Activated CD8-positive, alpha-beta memory T cell treated with anti-CD3 and anti-CD28 coated beads, Interleukin-2, amount 10 ng/mL, durations not matched to agents 7 days and 5 days (primary cell): ENCODE measurements at regions not wholly inside any gene's neighbourhood (a gene's known extent, or its start where the extent isn't known, plus 50 kb on each side); places are given as distances from the start of the nearest gene placed in this dataset. TPM values are rescaled to one million over a fixed set of nuclear protein-coding genes. Genes with fewer than 3 reads are reported as not detected.

Experiments used
- ATAC-seq: fragments of 150-1000 bp; cut with Tn5 transposase; one replicate; pipeline ENCODE4 v1.10.0; 2021; ENCODE audit warnings: moderate library complexity
- CTCF ChIA-PET: fragments of 350-600 bp; sonication (Branson Sonifier 250); formaldehyde crosslinking; loops from one replicate; lab custom pipeline; 2021; ENCODE audit warnings: antibody characterized with exemption; lab: Charles Lee
- DNase-seq: peaks from one replicate; pipeline ENCODE4 v3.0.0-alpha.2; 2020
- H3K27ac Mint-ChIP-seq: one replicate; pipeline ENCODE4 v1.8.0; 2021; ENCODE audit warnings: mild to moderate bottlenecking, mixed read lengths
- H3K27me3 Mint-ChIP-seq: one replicate; pipeline ENCODE4 v1.8.0; 2021; ENCODE audit warnings: mixed read lengths
- H3K36me3 Mint-ChIP-seq: one replicate; pipeline ENCODE4 v1.8.0; 2021; ENCODE audit warnings: mild to moderate bottlenecking, mixed read lengths
- H3K4me1 Mint-ChIP-seq: one replicate; pipeline ENCODE4 v1.8.0; 2021; ENCODE audit warnings: mixed read lengths
- H3K4me3 Mint-ChIP-seq: one replicate; pipeline ENCODE4 v1.8.0; 2021; ENCODE audit warnings: mild to moderate bottlenecking, moderate library complexity, mixed read lengths
- H3K9me3 Mint-ChIP-seq: one replicate; pipeline ENCODE4 v1.8.0; 2022; ENCODE audit warnings: low read depth, mixed read lengths
- microRNA-seq: library from miRNA; unstranded; fragments of <30 nt; microRNA quantifications from one replicate; pipeline ENCODE4 v1.2.0, GENCODE V29; 2022

DNA sequence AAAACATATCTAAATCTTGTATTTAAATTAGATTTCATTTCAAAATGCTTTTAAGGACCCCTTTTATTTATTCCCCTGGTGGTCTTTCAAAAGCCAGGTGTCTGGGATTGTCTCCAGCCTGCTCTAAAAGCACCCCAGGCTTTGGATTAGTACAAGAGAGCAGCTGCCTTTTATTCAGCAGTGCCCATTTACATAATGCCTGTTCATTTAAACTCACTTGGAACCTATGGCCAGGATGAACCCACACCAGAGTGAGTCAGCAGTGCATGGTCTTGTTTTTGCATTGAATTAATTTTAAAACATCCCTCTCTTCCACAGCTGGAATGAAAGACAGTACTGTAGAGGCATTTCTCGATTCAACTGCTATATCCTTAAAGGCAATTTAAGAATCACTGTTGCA, 64.1 kb upstream of the TENM3 start:
- DNase-seq (no peak), ATAC-seq (no peak)
- Mint-ChIP-seq H3K36me3 (no peaks in the 10 kb centered on the region), H3K9me3 (no peaks in the 10 kb centered on the region), H3K27me3 (no peaks in the 10 kb centered on the region), H3K4me1 (no peaks in the 10 kb centered on the region), H3K4me3 (no peak overlapping the region), H3K27ac (no peak overlapping the region)
- CTCF ChIA-PET: no interaction called here

DNA sequence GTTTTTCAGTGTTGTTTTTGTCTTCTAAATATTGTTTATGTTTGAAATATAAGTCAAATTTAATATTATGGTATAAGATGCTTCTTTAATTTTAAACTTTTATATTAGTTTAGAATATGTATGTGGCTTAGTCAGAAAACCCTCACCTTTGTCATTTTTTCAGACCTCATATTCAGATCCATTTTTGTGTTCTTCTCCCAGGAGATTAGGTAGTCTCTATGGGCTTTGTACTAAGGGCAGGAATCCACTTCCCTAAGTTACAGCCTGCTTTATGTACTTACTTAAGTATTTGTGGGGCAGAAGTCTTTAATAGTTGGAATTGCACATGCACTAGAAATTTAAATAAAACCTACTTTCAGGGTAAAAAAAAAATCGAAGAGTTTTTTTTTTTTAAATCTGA, 63.5 kb upstream of the TENM3 start:
- H3K4me1 Mint-ChIP-seq: no peaks in the 10 kb centered on the region
- no peaks in the 10 kb centered on the region for H3K9me3 Mint-ChIP-seq

DNA sequence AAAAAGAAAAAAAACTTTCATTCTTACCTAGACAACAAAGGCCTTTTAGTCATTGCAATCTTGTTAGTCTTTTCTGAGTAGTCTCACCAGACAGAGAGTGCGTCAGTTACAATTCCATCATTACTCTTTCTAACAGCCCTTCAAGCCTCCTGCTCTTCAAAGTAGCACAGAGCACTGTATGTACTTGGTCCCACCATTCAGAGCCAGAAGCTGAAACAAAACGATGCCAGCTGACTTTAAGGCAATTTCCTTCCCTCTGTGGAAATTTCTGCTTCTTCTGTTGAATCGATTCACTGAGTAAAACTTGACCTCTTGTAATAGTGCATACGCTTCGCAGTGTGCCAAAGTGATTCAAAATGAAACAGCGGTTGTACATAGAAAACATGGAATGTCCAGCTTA, 57.7 kb upstream of the TENM3 start:
- Mint-ChIP-seq H3K36me3 (no peaks in the 10 kb centered on the region), H3K27me3 (no peaks in the 10 kb centered on the region), H3K4me3 (no peak overlapping the region), H3K27ac (no peak overlapping the region), H3K9me3 (no peaks in the 10 kb centered on the region), H3K4me1 (no peaks in the 10 kb centered on the region)
- DNase-seq: no peak
- CTCF ChIA-PET: no interaction called here
- ATAC-seq: no peak

More for the DNA sequence above, 63.5 kb upstream of the TENM3 start:
- no peak overlapping the region for H3K27ac Mint-ChIP-seq
- no peak overlapping the region for H3K4me3 Mint-ChIP-seq
- ATAC-seq (no peak), DNase-seq (no peak)
- H3K27me3 Mint-ChIP-seq: no peaks in the 10 kb centered on the region
- CTCF ChIA-PET: no interaction called here
- no peaks in the 10 kb centered on the region for H3K36me3 Mint-ChIP-seq

DNA sequence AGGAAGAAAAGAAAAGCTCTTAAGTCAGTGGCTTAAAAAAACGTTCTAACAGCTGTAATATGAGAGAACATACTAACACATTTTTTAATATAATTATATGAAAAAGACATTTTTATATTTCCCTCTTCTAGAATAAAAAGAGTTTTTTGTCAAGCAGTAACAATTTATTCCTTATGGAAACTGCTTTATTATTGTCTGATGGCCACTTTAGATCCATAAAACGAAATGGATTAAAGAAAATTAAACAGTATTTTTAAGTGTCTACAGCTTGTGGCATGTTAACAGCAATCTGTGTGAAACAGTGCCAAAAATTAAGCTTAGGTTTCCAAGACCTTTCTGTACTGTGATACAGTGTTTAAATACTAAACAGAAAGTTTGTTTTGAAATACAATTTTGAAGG, 55.5 kb upstream of the TENM3 start:
- CTCF ChIA-PET: no interaction called here
- Mint-ChIP-seq H3K27ac (no peak overlapping the region), H3K4me3 (no peak overlapping the region), H3K9me3 (no peaks in the 10 kb centered on the region), H3K36me3 (no peaks in the 10 kb centered on the region), H3K4me1 (no peaks in the 10 kb centered on the region), H3K27me3 (no peaks in the 10 kb centered on the region)
- no peak for ATAC-seq
- no peak for DNase-seq

DNA sequence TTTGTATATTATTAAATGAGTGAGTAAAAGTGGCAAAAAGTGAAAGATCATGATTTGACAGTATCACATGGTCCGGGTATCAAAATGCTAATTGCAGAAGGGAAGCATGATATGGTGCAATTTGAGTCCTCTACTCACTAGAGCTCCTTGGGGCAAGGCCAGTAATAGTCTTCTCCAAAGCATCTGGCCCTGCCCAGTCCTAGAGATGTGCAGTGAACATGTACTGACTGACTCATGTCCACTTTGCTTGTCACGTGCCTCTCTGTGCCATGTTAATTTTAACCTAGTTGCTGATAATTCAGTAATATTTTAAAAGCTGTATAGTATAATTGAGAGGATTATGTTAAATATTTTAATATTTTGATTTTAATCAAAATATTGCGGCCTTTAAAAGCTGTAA, 54.6 kb upstream of the TENM3 start:
- no peaks in the 10 kb centered on the region for H3K36me3 Mint-ChIP-seq
- ATAC-seq (no peak), DNase-seq (no peak)
- CTCF ChIA-PET: no interaction called here
- H3K4me3 Mint-ChIP-seq: no peak overlapping the region
- H3K27me3 Mint-ChIP-seq: no peaks in the 10 kb centered on the region
- no peak overlapping the region for H3K27ac Mint-ChIP-seq
- H3K9me3 Mint-ChIP-seq: no peaks in the 10 kb centered on the region
- H3K4me1 Mint-ChIP-seq: no peaks in the 10 kb centered on the region

DNA sequence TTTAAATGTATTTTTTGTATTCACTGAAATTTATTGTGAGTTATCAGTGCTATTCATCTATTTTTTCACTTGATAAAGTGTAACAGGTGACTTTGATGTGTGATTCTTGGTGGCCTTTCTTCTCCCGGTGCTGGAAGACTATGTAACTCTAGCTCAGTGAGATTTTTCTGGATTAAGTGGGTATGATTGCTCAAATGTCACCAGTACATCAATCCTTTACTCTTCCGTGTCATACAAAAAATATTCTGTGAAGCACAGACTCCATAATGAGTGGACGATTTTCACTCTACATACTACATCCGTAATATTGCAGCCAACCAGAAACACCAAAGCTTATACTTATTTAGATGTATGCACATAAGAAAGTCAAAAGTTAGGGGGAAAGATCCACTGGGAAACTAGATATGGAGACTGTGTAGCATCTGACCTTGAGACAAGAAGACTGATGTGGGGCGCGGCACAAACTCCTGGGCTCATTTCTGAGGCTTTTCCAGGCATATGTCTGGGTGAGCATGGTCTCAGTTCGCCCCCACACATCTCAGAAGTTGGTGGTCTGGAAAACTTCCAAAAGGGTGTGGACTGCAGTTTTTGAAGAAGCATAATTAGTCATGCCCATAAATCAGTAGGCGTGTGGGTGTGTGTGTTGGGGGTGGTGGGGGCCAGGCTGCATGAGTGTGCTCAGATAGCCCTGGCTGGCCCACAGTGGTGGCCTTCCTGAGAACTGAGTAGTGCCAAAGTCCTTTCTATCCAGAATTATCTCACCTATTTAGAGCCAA, 53.9 kb upstream of the TENM3 start:
- no peaks in the 10 kb centered on the region for H3K9me3 Mint-ChIP-seq
- no peak overlapping the region for H3K4me3 Mint-ChIP-seq
- DNase-seq (no peak), ATAC-seq (no peak)
- no peak overlapping the region for H3K27ac Mint-ChIP-seq
- no peaks in the 10 kb centered on the region for H3K27me3 Mint-ChIP-seq
- no peaks in the 10 kb centered on the region for H3K4me1 Mint-ChIP-seq
- CTCF ChIA-PET: no interaction called here
- H3K36me3 Mint-ChIP-seq: no peaks in the 10 kb centered on the region

DNA sequence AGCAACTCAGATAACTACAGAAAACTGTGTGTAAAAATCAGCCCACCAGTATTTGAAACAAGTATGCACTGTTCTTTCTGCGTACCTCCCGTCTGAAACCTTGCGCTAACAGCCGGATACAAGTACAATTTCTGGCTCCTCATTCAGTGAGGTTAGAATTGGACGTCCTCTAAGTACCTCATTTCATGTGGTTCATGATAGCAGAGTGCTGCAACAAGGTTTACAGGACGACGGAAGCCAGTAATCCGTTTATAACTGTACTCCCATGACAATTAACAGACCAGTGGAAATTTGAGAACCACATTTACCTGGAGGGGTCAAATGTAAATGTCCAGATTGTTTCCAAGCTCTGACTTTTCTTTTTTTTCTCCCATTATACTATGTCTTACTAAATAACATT, 52.9 kb upstream of the TENM3 start:
- H3K4me3 Mint-ChIP-seq: no peak overlapping the region
- no peaks in the 10 kb centered on the region for H3K27me3 Mint-ChIP-seq
- no peaks in the 10 kb centered on the region for H3K4me1 Mint-ChIP-seq
- CTCF ChIA-PET: no interaction called here
- ATAC-seq (no peak), DNase-seq (no peak)
- no peaks in the 10 kb centered on the region for H3K9me3 Mint-ChIP-seq
- H3K36me3 Mint-ChIP-seq: no peaks in the 10 kb centered on the region
- no peak overlapping the region for H3K27ac Mint-ChIP-seq

DNA sequence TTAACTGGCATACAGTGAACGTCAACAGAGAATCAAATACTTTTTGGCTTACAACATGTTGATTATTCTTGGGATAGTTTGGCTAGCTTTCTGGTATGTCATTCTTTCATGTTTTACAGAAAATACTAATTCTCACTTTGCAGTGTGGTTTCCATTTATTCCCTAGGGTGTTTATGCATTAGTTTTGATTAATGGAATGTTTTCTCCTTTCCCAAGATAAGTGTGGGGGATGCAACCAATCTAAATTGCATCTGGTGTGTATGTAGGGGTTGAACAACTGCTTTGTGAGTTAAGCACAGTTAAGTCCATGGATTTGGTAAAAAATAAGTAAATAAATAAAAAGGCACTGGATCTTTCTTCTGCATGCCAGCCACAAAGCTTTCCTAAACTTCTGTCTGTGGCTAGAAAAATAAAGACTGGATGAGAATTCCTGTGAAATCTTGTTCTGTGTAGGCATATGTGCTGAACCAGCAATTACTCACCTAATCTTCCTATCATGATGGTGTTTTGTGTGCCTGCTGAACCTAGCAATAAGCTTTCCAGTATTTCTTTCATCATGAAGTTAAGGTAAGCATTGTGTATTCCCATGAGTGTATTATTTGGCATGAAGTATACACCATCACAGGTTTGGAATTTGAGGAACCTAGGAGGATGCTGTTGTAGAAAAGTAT, 50.6 kb upstream of the TENM3 start:
- H3K27ac Mint-ChIP-seq: no peak overlapping the region
- no peaks in the 10 kb centered on the region for H3K27me3 Mint-ChIP-seq
- no peaks in the 10 kb centered on the region for H3K36me3 Mint-ChIP-seq
- ATAC-seq (no peak), DNase-seq (no peak)
- peaks cover 2% of the 10 kb centered on the region for H3K9me3 Mint-ChIP-seq
- no peak overlapping the region for H3K4me3 Mint-ChIP-seq
- CTCF ChIA-PET: no interaction called here
- no peaks in the 10 kb centered on the region for H3K4me1 Mint-ChIP-seq

DNA sequence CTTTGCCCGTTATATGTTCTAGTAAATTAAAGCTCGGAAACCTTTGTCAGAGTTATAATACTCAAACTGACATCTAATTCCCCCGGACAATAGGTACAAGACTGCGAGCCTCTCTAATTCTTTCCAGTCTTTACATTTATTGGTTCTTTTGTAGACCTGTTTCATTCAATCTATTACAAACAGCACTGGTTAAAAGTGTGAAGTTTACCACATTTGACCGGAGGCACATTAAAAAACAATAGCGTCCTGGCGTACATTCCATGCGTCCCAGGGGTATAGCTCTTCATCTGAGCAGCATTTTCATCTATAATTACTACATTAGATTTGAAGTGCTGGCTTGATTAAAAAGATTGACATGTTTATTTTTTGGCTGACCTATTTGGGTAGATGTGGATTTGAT, 49.9 kb upstream of the TENM3 start:
- Mint-ChIP-seq H3K9me3 (peaks cover 2% of the 10 kb centered on the region), H3K27ac (no peak overlapping the region), H3K4me1 (no peaks in the 10 kb centered on the region), H3K4me3 (no peak overlapping the region), H3K27me3 (no peaks in the 10 kb centered on the region), H3K36me3 (no peaks in the 10 kb centered on the region)
- CTCF ChIA-PET: no interaction called here
- DNase-seq (no peak), ATAC-seq (no peak)

Small RNA genes in the stretch of these regions (microRNA-seq; reads per million reads assigned to microRNA genes)
- not detected for gene MIR1305
